ENCODE measurements at regions not wholly inside any gene's neighbourhood (a gene's known extent, or its start where the extent isn't known, plus 50 kb on each side); places are given as distances from the start of the nearest gene placed in this dataset.

DNA sequence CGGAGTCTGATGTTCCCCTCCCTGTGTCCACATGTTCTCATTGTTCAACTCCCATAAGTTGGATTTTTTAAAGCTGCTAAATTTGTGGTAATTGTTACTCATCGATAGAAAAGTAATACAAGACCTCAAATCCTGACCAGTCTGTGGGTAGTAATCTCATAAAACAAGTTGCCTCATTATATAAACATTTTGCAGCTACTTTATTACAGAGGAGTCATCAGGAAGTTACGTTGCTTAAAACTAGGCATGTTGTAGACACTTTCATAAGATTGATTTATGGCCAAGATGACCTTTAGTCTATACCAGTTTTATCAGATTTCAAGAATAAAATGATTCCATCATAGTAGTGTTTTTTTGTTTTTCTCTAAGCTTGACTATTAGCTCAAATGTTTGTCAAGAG lies 208.8 kb downstream of the GIPC2 start:
- TF ChIP-seq, protein P1, sequence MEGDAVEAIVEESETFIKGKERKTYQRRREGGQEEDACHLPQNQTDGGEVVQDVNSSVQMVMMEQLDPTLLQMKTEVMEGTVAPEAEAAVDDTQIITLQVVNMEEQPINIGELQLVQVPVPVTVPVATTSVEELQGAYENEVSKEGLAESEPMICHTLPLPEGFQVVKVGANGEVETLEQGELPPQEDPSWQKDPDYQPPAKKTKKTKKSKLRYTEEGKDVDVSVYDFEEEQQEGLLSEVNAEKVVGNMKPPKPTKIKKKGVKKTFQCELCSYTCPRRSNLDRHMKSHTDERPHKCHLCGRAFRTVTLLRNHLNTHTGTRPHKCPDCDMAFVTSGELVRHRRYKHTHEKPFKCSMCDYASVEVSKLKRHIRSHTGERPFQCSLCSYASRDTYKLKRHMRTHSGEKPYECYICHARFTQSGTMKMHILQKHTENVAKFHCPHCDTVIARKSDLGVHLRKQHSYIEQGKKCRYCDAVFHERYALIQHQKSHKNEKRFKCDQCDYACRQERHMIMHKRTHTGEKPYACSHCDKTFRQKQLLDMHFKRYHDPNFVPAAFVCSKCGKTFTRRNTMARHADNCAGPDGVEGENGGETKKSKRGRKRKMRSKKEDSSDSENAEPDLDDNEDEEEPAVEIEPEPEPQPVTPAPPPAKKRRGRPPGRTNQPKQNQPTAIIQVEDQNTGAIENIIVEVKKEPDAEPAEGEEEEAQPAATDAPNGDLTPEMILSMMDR (IDR thresholded peaks at IDR 0.05; ENCODE audit: low read depth, low read length), result no peak
- no peak for TF ChIP-seq EZH2phosphoT487 (IDR thresholded peaks at IDR 0.05; ENCODE audit: low read depth)

Measured in OCI-LY3 (cell line).